Mesothelial cell of epicardium (in vitro differentiated cells): ENCODE measurements at regions not wholly inside any gene's neighbourhood (a gene's known extent, or its start where the extent isn't known, plus 50 kb on each side); places are given as distances from the start of the nearest gene placed in this dataset.

Source experiments
- DNase-seq, 2 experiments: peaks; one replicate each; pipeline ENCODE4 v3.0.0; 2021; ENCODE audit warnings: low spot score in 2 of 2; ENCODE audit not compliant: unreplicated experiment in 2 of 2
- H3K27ac Mint-ChIP-seq: 2 replicates; pipeline ENCODE4 v1.8.0; 2021; ENCODE audit warnings: mixed read lengths
- H3K27me3 Mint-ChIP-seq: 2 replicates; pipeline ENCODE4 v1.8.0; 2021; ENCODE audit warnings: low read depth, mixed read lengths
- H3K36me3 Mint-ChIP-seq: 2 replicates; pipeline ENCODE4 v1.8.0; 2021; ENCODE audit warnings: mixed read lengths
- H3K4me1 Mint-ChIP-seq: 2 replicates; pipeline ENCODE4 v1.8.0; 2021; ENCODE audit warnings: mixed read lengths
- H3K4me3 Mint-ChIP-seq: 2 replicates; pipeline ENCODE4 v1.8.0; 2021; ENCODE audit warnings: mild to moderate bottlenecking, moderate library complexity, mixed read lengths
- H3K9me3 Mint-ChIP-seq: 2 replicates; pipeline ENCODE4 v1.8.0; 2021; ENCODE audit warnings: mixed read lengths
- CTCF ChIP-seq: fragments of 200-600 bp; sonication (generic); IDR thresholded peaks from one replicate; pipeline ENCODE4 v1.5.0; 2021; ENCODE audit warnings: antibody characterized with exemption; ENCODE audit not compliant: unreplicated experiment

- no peaks in the 10 kb centered on the region for H3K36me3 Mint-ChIP-seq
- H3K9me3 Mint-ChIP-seq = peaks cover 1% of the 10 kb centered on the region
- no peak overlapping the region for H3K4me3 Mint-ChIP-seq
- peaks cover 11% of the 10 kb centered on the region for H3K27me3 Mint-ChIP-seq
- TF ChIP-seq CTCF = no peak
- DNase-seq = no peak
- H3K4me1 Mint-ChIP-seq = no peaks in the 10 kb centered on the region
- no peak overlapping the region for H3K27ac Mint-ChIP-seq
Measured at GRCh38 chr2:220452561-220452960, 825.1 kb downstream of the SLC4A3 start.

- no peaks in the 10 kb centered on the region for H3K9me3 Mint-ChIP-seq
- H3K36me3 Mint-ChIP-seq = no peaks in the 10 kb centered on the region
- H3K27ac Mint-ChIP-seq = no peak overlapping the region
- H3K27me3 Mint-ChIP-seq = peaks cover 11% of the 10 kb centered on the region
- DNase-seq = no peak
- H3K4me3 Mint-ChIP-seq = no peak overlapping the region
- H3K4me1 Mint-ChIP-seq = no peaks in the 10 kb centered on the region
- no peak for TF ChIP-seq CTCF
Measured at GRCh38 chr2:220455351-220455990, 828.0 kb downstream of the SLC4A3 start.

DNA sequence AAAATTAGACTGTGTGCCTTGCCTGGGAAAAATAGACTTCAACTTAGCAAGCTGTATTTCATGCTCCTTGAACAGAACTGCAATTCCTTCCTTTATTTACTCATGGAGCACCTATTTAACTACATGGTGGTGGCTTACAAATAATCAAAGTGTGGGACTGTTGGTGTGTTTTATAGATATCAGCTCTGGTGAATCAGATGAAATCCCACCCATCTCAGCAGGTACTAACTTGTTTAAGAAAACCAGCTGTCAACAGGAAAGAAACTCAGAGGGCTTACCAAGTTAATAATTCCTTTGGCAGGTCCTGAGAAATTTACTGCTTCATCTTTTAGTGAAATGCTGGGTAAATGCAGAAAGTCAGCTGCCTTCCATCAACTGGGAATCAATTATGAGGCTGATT is 830.6 kb downstream of the SLC4A3 start:
- Mint-ChIP-seq H3K27me3 (peaks cover 11% of the 10 kb centered on the region), H3K36me3 (no peaks in the 10 kb centered on the region), H3K4me3 (no peak overlapping the region), H3K9me3 (no peaks in the 10 kb centered on the region), H3K4me1 (no peaks in the 10 kb centered on the region), H3K27ac (no peak overlapping the region)
- no peak for TF ChIP-seq CTCF
- no peak for DNase-seq

DNA sequence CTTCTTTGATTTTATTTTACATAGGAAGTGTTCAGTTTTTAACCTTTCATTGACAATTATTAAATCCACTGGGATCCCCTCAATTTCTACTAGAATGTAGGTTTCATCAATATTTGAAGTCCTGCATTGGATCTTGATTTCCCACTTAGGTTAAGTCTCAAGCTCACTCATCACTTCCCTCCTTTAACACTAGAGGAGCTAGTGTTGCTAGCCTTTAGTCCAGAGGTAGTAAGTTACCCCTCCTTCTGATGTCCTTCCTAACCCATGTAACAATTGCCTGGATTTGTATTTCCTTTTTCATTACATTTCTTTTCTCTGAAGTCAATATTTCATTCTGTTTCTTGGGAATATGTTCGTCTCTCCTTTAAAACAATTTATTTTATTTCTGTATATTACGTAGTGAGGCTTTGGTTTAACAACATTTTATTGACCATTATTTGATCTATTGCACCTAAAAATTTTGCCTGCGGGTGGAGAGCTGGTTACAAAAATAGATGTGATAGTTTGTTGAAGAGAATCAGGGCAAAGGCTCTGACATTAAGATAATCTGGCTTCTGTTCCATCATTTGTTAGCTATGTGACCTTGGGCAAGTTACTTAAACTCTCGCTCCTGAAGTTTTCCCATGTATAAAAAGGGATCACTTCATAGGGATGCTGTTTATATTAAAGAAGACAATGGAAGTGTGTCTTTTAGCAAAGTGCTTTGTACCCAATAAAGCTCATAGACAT is 833.0 kb downstream of the SLC4A3 start:
- DNase-seq = no peak
- no peak overlapping the region for H3K27ac Mint-ChIP-seq
- no peaks in the 10 kb centered on the region for H3K36me3 Mint-ChIP-seq
- no peak overlapping the region for H3K4me3 Mint-ChIP-seq
- no peak for TF ChIP-seq CTCF
- peaks cover 2% of the 10 kb centered on the region for H3K27me3 Mint-ChIP-seq
- H3K9me3 Mint-ChIP-seq = no peaks in the 10 kb centered on the region
- no peaks in the 10 kb centered on the region for H3K4me1 Mint-ChIP-seq

- TF ChIP-seq CTCF = no peak
- no peak overlapping the region for H3K4me3 Mint-ChIP-seq
- DNase-seq = no peak
- no peak overlapping the region for H3K27ac Mint-ChIP-seq
- H3K36me3 Mint-ChIP-seq = no peaks in the 10 kb centered on the region
- no peaks in the 10 kb centered on the region for H3K9me3 Mint-ChIP-seq
- H3K4me1 Mint-ChIP-seq = peaks cover 10% of the 10 kb centered on the region
- no peaks in the 10 kb centered on the region for H3K27me3 Mint-ChIP-seq
Measured at GRCh38 chr2:220463876-220464275, 836.4 kb downstream of the SLC4A3 start.
